HG02571 (cell line): ENCODE measurements at regions not wholly inside any gene's neighbourhood (a gene's known extent, or its start where the extent isn't known, plus 50 kb on each side); places are given as distances from the start of the nearest gene placed in this dataset.

Source experiments
- ATAC-seq: cut with Tn5 transposase; IDR thresholded peaks from one replicate; pipeline ENCODE4 v1.9.1; 2021; ENCODE audit warnings: mild to moderate bottlenecking, moderate library complexity; ENCODE audit not compliant: unreplicated experiment

DNA sequence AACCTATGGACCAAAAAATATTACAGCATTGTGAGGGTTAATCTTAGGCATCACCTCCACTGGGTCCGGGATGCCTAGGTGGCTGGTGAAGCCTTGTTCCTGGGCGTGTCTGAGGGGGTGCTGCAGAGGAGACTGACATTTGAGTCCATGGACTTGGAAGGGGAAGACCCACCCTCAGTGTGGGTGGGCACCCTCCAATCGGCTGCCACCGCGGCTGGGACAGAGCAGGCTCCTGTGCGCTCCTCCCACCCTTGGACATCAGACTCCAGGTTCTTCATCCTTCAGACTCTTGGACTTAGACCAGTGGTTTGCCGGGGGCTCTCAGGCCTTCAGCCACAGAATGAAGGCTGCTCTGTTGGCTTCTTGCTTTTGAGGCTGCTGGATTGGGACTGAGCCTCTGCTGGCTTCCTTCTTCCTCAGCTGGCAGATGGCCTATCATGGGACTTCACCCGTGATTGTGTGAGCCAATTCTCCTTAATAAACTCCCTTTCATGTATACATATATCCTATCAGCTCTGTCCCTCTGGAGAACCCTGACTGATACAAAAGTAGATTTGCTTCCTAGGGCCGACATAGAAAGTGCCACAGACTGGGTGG lies 113.1 kb downstream of the TTLL2 start:
- no peak for ATAC-seq

DNA sequence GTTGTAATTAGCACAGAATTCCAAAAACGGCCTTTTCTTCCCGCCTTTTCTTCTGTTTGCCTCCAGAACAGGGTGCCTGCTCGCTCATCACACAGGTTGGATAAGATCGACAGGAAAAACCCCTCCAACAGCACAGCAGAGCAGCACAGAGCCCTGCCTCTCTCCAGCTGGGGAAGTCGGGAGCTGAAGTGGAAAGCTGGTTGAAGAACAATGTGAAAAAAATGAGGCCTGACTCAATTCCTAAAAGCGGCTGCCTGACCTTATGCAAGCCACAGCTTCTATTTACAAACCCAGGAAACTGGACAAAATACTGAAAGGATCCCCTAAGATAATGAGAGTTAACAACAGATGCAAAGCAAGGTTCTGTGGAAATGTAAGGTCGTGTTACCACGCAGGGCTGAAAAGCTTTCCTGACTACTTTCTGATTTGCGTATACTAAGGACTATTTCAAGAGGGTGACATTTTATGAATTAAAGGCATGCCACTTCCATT lies 116.9 kb downstream of the TTLL2 start:
- no peak for ATAC-seq

DNA sequence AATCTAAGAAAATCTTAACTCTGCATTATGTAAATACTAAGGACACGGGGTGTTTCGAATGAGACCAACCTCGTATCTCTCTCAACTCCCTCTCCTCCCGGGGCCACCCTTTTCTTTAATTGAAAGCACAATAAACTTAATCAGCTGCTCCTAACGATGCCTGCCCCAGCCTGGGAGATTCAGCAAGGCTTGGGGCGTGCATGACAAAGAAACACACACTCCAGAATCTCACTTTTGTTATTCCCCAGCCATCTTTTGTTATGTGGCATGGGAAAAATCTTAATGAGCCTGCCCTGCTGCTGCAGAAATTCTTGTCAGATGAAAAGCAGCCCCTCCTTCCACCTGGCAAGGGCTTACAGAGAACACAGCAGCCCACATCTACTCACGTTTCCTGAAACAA lies 117.4 kb downstream of the TTLL2 start:
- no peak for ATAC-seq

DNA sequence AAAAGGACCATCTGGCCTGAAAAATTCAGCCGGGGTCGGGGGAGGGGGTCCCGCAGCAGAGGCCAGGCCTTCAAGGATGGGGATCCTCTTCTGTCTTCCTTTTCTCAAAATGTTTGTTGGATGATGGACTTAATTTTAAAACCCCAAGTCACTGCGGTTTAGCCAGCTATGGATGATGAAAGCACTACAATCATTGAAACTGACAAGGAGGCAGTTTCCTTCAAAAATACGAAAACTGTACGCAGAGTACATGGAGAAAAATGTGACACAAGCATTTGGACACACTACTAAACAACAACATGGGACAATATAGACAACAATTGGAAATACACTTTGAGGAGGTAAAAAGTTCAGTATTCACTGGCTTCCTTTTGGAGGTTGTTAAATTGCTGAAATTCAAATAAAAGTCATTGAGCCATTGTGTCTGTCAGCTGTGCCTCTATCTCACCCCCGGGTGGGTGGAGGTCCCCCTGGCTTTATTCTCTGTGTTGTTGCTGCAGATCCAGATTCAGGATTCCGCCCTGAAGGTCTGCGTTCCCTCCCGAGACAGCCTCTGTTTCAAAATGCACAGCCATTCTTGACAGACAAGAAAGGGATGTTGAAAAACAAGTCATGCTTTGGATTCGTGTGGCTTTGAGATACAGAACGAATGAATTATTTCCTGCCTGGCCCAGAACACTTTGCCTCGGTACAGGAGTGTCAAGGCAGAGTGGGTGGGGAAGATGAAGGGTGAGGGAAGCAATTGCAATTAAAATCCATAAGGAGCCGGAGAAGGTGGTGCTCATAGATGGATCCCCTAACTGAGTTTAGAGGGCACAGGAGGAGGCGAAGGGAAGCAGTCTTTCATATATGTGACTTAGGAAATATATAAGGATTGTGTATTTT lies 118.2 kb downstream of the TTLL2 start:
- no peak for ATAC-seq

DNA sequence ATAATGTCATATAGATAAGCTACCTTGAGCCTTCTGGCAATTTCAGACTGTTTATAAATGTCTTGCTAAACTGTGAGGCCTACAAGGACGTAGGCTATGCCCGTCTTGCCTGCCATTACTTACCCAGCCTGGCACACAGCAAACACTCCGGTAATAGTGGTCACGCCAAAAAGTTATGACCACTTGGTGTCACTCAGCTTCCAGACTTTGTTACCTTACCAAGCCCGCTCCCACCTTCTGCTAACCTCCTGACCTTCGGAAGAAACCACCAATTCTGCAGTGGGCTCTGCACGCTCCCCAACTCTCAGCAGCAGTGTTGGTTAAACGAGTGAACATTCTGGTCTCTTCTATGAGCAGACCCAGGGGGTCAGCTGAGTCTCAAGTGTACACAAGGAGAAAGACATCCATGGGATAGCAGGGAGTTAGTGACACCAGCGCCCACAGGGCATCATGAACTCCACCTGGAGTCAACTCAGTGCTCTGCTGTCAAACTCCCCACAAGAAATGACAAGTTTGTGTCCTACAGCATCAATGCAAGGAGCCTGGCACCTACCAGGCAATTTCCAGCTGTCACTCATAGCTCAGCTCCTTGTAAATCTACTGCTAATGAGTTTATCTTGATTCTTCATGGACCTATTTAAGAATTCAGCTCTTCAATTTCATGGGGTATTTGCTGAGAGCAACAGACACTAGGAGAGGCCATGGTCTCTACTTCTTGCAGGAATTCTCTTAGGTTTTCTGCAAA lies 119.9 kb downstream of the TTLL2 start:
- no peak for ATAC-seq

DNA sequence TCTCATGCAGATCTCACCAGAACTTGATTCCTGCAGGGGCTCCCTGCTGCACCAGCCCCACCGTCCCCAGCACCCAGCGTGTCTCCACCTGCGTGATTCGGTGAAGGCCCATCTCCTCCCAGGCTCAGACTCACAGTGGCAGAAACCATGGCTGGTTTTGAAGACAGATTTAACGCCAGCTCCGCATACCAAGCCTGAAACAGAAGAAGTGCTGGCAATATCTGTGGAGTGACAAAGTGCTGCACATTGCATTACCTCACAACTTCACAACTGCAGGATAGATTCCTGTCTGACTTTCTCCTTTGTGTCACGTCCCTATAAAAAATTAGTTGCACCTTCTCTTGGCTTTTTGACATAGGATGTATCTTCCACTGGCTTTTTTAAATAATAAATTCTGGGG lies 120.7 kb downstream of the TTLL2 start:
- ATAC-seq: no peak

DNA sequence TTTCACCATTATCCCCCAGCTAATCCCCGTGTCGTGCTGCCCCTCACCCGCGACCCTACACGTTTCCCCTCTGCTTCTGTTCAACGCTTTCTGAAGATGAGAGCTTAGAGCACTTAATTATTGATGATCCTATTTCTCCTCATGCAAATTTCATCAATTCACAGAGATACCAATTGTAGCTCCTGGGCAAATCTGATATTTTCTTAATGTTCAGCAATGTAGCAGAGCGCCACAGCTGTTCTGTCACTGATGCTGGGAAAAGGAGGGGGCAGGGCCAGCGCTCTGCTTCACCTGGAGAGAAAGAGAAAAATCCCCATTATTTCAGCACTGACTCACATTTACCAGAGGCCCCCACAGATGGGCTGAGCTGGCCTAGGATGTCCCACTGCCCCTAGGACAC lies 121.2 kb downstream of the TTLL2 start:
- ATAC-seq: no peak

DNA sequence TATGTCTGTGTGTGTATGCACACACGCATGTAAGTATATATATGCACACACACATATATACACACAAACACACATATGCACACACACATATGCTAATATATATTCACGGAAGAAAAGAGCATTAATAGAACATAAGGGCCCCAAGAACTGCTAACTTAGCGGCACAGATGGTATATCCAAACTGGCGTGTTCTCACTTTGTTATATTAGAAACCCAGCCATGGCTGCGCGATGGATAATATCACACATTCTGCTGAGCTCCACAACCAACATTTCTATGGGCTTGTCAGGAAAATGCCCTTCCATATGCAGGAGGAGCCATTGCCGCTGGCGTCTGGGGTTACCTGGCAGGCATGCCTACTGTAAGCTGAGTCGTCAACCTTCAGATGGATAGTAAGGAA lies 122.1 kb downstream of the TTLL2 start:
- no peak for ATAC-seq

DNA sequence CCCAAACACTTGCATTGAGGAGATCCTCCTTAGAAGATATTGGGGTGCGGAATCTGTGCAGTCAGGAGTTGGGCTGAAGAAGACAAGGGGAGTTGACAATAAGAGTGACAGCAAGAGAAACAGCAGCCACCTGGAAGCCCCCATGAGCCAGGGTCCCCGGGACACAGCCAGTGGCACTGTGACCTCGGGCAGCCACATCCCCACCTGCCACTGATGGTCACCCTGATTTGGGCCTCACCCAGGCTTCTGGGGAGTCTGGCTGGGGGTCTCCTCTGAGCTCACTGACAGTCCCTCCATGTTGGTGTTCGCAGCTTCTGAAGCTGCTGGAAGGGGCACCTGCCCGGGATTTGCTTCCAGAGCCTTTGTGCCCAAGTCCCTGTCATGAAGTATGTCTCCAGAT lies 123.5 kb downstream of the TTLL2 start:
- ATAC-seq: no peak

DNA sequence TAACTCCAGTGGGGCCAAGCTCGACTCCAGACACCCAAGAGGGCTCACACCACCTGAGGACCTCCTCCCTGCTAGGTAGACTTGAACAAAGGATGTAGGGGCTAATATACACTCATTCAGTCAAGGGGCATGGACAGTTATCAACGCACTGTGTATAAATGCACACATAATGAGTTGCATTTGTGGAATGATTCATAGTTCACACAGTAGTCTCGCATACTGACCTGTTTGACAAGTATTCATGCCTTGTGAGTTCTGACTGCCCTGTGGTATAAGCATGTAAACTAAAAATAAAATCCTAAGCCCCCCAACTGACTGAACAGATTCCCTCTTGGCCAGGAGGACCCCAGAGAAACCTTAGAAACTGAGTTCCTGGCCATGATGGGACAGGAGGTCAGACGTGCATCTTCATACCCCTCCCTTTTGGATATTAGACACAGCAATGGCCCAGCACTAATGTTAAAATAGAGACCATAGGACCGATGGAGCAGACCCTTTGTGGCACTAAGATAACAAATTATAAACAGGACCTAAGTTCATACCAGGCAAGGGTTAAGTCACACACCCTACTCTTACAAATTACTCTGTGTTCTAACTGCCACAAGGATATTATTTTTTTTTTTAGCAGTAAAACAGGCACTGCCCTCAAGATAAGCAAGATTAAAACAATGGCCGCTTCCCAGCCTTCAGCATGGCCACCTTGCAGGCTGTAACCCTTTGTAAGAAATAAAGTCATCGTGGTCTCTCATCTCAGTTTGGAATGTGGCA lies 124.4 kb downstream of the TTLL2 start:
- no peak for ATAC-seq

DNA sequence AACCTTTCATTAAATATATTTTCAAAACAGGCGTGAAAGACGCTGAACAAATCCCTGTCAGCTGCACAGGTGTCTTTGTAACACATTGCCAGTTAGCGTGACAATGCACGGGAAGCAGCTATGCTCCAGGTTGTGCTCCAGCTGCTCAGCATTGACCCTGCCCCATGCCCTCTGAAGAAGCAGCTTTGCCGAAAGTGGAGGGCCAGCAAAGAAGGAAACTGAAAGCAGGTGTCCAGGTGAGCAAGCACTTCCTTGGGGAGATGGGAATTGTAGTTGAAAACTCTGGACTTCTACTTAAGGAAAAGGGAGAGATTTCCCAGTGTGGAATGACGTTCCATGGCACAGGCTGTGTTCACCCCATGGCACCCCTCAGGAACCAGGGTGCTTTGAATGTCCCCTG lies 125.7 kb downstream of the TTLL2 start:
- ATAC-seq: no peak

DNA sequence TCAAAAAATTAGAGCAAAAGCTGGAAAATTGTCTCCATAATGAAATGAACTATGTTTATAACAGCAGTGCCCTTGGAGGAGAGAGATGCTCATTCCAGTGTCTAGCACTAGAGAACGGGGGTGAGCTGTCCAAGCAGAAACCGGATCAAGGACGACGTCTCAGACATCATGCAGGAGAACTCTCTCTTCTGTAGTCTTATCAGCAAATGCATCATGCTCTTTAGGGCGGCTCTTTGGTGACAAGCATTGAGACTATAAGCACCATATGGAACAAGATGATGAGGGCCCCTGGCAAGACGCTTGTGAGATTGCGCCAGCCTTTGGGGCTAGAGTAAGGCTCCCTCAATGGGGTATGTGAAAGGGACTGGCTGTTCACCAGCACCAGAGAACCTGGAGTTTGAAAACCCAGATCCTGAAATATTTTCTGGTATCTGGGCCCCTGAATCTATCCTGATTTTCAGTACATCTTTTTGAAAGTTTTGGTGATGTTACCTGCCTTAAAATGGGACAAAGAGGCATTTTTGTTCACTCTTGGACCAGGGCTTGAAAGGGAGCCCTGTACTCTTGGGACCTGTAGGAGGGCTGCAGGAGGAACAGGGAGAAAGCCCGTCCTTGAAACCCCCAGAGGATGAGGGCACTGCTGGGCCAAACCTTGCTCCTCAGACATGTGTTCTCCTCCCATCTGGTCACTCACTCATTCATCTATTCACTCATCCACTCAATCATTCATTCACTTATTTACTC lies 127.6 kb downstream of the TTLL2 start:
- ATAC-seq: no peak

DNA sequence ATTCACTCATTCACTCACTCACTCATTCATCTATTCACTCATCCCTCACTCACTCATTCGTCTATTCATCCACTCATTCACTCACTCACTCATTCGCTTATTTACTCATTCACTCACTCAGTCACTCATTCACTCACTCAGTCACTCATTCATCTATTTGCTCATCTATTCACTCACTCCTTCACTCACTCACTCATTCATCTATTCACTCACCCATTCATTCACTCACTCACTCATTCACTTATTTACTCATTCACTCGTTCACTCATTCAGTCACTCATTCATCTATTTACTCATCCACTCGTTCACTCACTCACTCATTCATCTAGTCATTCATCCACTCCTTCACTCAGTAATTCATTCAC lies 128.2 kb downstream of the TTLL2 start:
- ATAC-seq: no peak

DNA sequence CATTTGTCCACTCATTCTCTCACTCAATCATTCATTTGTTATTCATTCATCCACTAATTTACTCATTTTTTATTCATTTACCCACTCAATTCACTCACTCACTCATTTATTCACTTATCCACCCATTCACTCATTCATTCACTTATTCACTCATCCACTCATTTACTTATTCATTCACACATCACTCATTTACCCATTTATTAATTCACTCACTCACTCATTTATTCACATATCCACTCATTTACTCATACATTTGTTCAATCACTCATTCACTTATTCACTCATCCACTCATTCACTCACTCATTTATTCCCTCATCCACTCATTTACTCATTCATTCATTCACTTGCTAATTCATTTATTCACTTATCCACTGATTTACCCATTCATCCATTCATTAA lies 129.1 kb downstream of the TTLL2 start:
- ATAC-seq: no peak

DNA sequence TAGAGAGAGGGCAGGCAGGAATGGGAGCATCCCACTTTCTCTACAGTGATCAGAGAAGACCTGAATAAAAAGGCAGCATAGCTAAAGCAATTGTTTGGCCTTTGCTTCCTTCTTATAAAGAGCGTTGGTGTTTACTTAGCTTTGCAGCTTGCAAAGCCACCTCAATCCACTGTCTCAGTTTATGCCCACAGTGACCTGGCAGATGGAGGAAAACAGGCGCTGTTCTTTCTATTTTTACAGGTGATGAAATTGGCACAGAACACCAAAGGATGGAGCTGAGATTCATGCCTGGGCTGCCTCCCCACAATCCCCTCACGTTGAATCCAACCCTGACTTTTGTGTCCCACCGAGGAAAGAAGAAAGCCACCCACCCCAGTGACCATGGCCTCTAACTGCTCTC lies 130.5 kb downstream of the TTLL2 start:
- no peak for ATAC-seq

DNA sequence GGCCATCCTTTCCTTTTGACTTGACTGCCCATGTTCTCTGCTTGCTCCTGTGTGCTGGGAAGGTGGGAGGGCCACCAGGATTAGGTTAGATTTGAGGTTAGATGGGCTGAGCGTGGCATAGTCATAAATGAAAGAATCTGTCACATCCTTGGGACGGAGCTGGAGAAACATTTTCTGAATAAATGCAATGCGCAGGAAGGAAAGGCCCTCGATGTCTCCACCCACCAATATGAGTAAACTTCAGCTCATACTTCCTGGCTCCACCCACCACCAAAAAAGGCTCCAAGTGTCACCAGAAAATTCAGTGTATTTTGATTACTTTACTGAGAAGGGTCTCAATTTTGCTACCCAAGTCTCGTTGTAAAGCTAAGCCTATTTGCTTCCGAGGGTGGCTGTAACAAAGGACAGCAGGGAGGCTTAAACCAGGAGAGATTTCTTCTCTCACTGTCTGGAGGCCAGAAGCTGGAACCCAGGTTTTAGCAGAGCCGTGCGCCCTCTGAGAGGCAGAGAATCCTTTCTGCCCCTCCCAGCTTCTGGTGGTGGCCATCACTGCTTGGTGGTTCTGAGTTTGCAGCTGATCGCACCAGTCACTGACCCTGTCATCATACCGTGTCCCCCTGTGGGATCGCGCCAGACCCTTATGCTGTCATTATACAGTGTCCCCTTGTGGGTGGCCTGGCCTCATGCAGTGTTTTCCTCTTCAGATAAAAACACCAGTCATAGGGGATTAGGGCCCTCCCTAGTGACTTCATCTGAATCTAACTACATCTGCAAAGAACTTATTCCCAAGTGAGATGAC lies 137.8 kb downstream of the TTLL2 start:
- no peak for ATAC-seq

DNA sequence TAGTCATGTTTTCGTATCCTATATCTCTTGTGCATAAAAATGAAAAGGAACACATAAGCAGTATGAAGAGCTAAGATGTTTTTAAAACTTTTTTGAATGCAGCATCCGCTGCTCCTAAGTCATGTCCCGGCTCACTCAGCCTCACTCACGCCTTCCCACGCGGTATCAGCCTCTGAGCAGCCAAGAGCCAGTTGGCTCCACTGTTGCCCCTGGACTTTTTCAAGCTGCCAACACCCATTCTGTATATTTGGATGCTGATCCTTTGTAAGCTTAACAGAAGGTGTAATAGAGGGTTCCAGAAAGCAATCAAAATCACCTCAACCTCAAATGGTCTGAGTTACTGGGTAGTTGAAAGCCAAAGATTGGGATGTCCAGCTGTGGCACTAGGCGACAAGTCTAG lies 139.3 kb downstream of the TTLL2 start:
- no peak for ATAC-seq

DNA sequence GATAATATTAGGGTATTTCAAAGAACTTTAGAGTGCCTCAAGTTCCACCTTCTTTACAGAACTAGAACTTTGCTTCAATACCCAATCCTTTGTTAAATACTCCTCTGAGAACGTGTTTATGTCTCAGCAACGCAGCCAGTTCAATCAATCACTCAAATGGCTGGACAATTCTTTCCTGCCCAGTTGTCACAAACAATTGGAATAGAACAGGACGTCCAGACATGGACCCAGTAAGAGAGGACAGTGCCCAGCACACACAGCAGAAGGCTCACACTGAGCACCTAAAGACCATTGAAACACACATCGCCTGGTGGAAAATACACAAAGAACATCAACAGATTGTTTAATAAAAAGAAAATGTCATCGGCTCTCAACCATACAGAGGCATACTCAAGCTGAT lies 140.6 kb downstream of the TTLL2 start:
- no peak for ATAC-seq

DNA sequence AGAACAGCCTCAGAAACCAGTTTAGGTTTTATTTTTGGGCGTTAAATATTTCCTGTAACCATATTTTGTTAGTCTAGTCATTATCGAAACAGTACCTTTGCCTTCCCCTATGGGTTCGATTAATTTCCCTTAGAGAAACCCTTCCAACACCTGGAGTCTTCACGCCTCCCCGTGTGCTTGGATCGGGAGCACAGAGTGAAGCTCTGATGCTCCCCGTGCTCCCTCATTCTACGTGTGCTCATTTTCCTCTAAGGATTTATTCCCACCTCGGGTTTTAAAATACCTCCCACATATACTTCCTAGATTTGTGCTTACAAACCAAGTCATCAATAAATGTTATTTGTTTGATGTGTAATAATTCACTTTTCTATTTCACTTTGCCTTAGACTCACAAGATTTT lies 142.4 kb downstream of the TTLL2 start:
- no peak for ATAC-seq
